ENCODE measurements at regions not wholly inside any gene's neighbourhood (a gene's known extent, or its start where the extent isn't known, plus 50 kb on each side); places are given as distances from the start of the nearest gene placed in this dataset.

GRCh38 chr4:180766944-180767729, 1476.1 kb upstream of the TENM3 start:
- H3K9me3 ChIP-seq (ENCODE audit: control insufficient read depth in 3 of 3, low read length in 3 of 3): no peaks in the 10 kb centered on the region
- no peaks in the 10 kb centered on the region for H3K4me1 ChIP-seq (ENCODE audit: control insufficient read depth in 3 of 3, insufficient read depth in 3 of 3, low read length in 3 of 3)
- H3K36me3 ChIP-seq (ENCODE audit: control insufficient read depth in 3 of 3, insufficient read depth in 3 of 3, low read length in 3 of 3): no peaks in the 10 kb centered on the region
- H3K9ac ChIP-seq (ENCODE audit: low read depth in 1 of 3, low read length in 3 of 3): no peak overlapping the region
- no peak overlapping the region for H3K27ac ChIP-seq (ENCODE audit: low read depth, low read length)
- H3K4me3 ChIP-seq (ENCODE audit: low read length in 3 of 3): no peak overlapping the region
- H3K27me3 ChIP-seq (ENCODE audit: control insufficient read depth in 3 of 3, insufficient read depth in 3 of 3, low read length in 3 of 3): no peaks in the 10 kb centered on the region

DNA sequence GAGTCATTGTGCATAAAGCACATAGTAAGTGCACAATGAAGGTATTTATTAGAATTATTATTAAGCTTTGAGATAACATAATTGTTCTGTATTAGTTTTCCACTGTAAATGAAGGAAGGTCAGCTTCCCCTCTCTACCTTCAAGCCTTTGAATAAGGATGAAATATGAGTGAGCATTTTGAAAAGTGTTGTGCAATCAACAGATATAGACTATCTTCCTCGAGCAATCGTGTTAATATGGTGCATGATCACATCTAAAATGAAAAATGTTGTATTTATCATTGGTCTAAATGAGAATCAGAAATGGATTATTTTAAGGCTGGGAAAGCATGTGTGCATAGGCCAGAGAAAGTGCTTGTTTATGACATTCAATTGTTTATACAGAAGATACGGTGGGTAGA, 1474.6 kb upstream of the TENM3 start:
- no peak overlapping the region for H3K27ac ChIP-seq (ENCODE audit: low read depth, low read length)
- no peaks in the 10 kb centered on the region for H3K36me3 ChIP-seq (ENCODE audit: control insufficient read depth in 3 of 3, insufficient read depth in 3 of 3, low read length in 3 of 3)
- H3K4me1 ChIP-seq (ENCODE audit: control insufficient read depth in 3 of 3, insufficient read depth in 3 of 3, low read length in 3 of 3): no peaks in the 10 kb centered on the region
- H3K9me3 ChIP-seq (ENCODE audit: control insufficient read depth in 3 of 3, low read length in 3 of 3): no peaks in the 10 kb centered on the region
- H3K4me3 ChIP-seq (ENCODE audit: low read length in 3 of 3): no peak overlapping the region
- no peak overlapping the region for H3K9ac ChIP-seq (ENCODE audit: low read depth in 1 of 3, low read length in 3 of 3)
- no peaks in the 10 kb centered on the region for H3K27me3 ChIP-seq (ENCODE audit: control insufficient read depth in 3 of 3, insufficient read depth in 3 of 3, low read length in 3 of 3)

DNA sequence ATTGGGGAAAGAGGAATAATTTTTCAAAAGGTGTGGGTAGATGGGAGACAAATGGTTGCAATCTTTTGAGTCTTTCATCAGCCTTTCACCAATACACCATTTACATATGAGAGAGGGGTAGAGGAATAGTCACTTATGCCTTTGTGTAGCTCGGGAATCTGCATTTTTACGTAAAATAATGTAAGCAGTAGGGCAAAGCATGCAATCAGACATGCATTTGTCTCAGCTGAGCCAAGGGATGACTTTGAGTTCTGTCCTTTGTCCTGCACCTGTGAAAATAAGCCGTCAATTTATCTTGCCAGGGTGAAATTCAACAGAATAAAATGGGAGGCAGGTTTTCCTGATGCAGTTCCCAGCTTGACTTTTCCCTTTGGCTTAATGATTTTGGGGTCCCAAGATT, 1473.4 kb upstream of the TENM3 start:
- Histone ChIP-seq H3K4me1 (ENCODE audit: control insufficient read depth in 3 of 3, insufficient read depth in 3 of 3, low read length in 3 of 3) (no peaks in the 10 kb centered on the region), H3K27me3 (ENCODE audit: control insufficient read depth in 3 of 3, insufficient read depth in 3 of 3, low read length in 3 of 3) (no peaks in the 10 kb centered on the region), H3K36me3 (ENCODE audit: control insufficient read depth in 3 of 3, insufficient read depth in 3 of 3, low read length in 3 of 3) (no peaks in the 10 kb centered on the region), H3K27ac (ENCODE audit: low read depth, low read length) (no peak overlapping the region), H3K9ac (ENCODE audit: low read depth in 1 of 3, low read length in 3 of 3) (no peak overlapping the region), H3K4me3 (ENCODE audit: low read length in 3 of 3) (no peak overlapping the region), H3K9me3 (ENCODE audit: control insufficient read depth in 3 of 3, low read length in 3 of 3) (no peaks in the 10 kb centered on the region)

GRCh38 chr4:180770265-180770664, 1472.9 kb upstream of the TENM3 start:
- Histone ChIP-seq H3K27me3 (ENCODE audit: control insufficient read depth in 3 of 3, insufficient read depth in 3 of 3, low read length in 3 of 3) (no peaks in the 10 kb centered on the region), H3K27ac (ENCODE audit: low read depth, low read length) (no peak overlapping the region), H3K4me3 (ENCODE audit: low read length in 3 of 3) (no peak overlapping the region)

DNA sequence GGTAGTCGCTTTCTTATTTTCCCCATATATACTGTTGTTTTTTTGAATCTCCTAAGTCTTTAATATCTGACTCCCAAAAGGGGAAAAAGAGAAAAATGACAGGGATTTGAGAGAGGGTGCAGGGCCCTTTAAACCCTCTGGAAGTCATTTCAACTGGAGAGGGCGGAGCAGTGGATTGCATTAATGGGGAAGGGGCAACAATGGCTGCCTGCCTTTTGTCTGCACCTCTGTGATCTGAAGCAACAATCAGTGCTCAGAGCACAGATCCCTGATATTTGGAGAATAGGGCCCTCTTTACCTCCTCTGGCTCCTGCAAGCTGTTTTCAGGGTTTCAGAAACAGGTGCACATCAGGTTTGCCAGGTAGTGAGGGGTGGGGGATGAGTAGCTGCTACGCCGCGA, 1458.3 kb upstream of the TENM3 start:
- Histone ChIP-seq H3K9me3 (ENCODE audit: control insufficient read depth in 3 of 3, low read length in 3 of 3) (no peaks in the 10 kb centered on the region), H3K4me1 (ENCODE audit: control insufficient read depth in 3 of 3, insufficient read depth in 3 of 3, low read length in 3 of 3) (no peaks in the 10 kb centered on the region), H3K27ac (ENCODE audit: low read depth, low read length) (no peak overlapping the region), H3K27me3 (ENCODE audit: control insufficient read depth in 3 of 3, insufficient read depth in 3 of 3, low read length in 3 of 3) (no peaks in the 10 kb centered on the region), H3K4me3 (ENCODE audit: low read length in 3 of 3) (no peak overlapping the region), H3K36me3 (ENCODE audit: control insufficient read depth in 3 of 3, insufficient read depth in 3 of 3, low read length in 3 of 3) (no peaks in the 10 kb centered on the region), H3K9ac (ENCODE audit: low read depth in 1 of 3, low read length in 3 of 3) (no peak overlapping the region)

More at GRCh38 chr4:180770265-180770664, 1472.9 kb upstream of the TENM3 start:
- Histone ChIP-seq H3K9me3 (ENCODE audit: control insufficient read depth in 3 of 3, low read length in 3 of 3) (no peaks in the 10 kb centered on the region), H3K9ac (ENCODE audit: low read depth in 1 of 3, low read length in 3 of 3) (no peak overlapping the region), H3K36me3 (ENCODE audit: control insufficient read depth in 3 of 3, insufficient read depth in 3 of 3, low read length in 3 of 3) (no peaks in the 10 kb centered on the region), H3K4me1 (ENCODE audit: control insufficient read depth in 3 of 3, insufficient read depth in 3 of 3, low read length in 3 of 3) (no peaks in the 10 kb centered on the region)

GRCh38 chr4:180788729-180789128, 1454.5 kb upstream of the TENM3 start:
- Histone ChIP-seq H3K9ac (ENCODE audit: low read depth in 1 of 3, low read length in 3 of 3) (no peak overlapping the region), H3K27ac (ENCODE audit: low read depth, low read length) (no peak overlapping the region), H3K36me3 (ENCODE audit: control insufficient read depth in 3 of 3, insufficient read depth in 3 of 3, low read length in 3 of 3) (no peaks in the 10 kb centered on the region), H3K27me3 (ENCODE audit: control insufficient read depth in 3 of 3, insufficient read depth in 3 of 3, low read length in 3 of 3) (no peaks in the 10 kb centered on the region), H3K4me1 (ENCODE audit: control insufficient read depth in 3 of 3, insufficient read depth in 3 of 3, low read length in 3 of 3) (no peaks in the 10 kb centered on the region), H3K4me3 (ENCODE audit: low read length in 3 of 3) (no peak overlapping the region), H3K9me3 (ENCODE audit: control insufficient read depth in 3 of 3, low read length in 3 of 3) (no peaks in the 10 kb centered on the region)

DNA sequence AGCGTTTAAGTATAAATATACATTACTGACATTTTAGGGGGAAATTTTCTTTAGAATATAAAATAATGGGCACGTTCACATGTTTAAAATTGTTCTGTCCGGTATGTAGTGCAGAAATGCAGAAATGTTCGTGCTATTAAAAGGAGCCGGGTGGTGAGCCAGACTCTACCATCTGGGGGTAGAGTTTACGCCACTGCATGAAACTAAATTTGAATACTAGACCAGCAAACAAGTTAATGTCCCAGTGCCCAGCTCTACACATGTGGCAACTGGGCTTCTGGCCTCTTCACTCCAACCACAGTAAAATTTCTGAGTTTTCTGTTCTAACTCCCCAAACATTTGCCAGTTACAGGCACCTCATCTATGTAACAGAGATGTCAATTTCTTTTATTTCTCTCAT, 1453.3 kb upstream of the TENM3 start:
- no peaks in the 10 kb centered on the region for H3K4me1 ChIP-seq (ENCODE audit: control insufficient read depth in 3 of 3, insufficient read depth in 3 of 3, low read length in 3 of 3)
- no peaks in the 10 kb centered on the region for H3K9me3 ChIP-seq (ENCODE audit: control insufficient read depth in 3 of 3, low read length in 3 of 3)
- no peak overlapping the region for H3K9ac ChIP-seq (ENCODE audit: low read depth in 1 of 3, low read length in 3 of 3)
- no peak overlapping the region for H3K4me3 ChIP-seq (ENCODE audit: low read length in 3 of 3)
- no peaks in the 10 kb centered on the region for H3K36me3 ChIP-seq (ENCODE audit: control insufficient read depth in 3 of 3, insufficient read depth in 3 of 3, low read length in 3 of 3)
- no peak overlapping the region for H3K27ac ChIP-seq (ENCODE audit: low read depth, low read length)
- H3K27me3 ChIP-seq (ENCODE audit: control insufficient read depth in 3 of 3, insufficient read depth in 3 of 3, low read length in 3 of 3): no peaks in the 10 kb centered on the region

DNA sequence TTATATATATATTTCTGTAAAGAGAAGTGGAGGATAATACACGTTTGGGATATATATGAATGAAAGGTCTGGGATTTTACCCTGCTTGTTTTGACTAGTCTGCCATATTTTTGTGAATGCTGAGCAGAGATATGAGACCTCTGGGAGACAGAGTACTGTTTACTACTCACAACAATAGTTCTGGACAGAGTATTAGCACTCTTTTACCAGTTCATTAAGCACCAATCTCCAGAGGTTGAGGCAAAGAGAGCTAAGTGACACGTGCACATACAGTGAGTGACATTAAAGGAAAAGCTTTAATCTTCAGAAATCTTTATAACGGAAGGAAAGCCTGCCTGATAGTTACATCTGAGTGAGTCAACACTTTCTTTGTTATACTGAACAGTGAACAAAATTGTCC, 1452.7 kb upstream of the TENM3 start:
- no peaks in the 10 kb centered on the region for H3K4me1 ChIP-seq (ENCODE audit: control insufficient read depth in 3 of 3, insufficient read depth in 3 of 3, low read length in 3 of 3)
- no peaks in the 10 kb centered on the region for H3K36me3 ChIP-seq (ENCODE audit: control insufficient read depth in 3 of 3, insufficient read depth in 3 of 3, low read length in 3 of 3)
- no peak overlapping the region for H3K27ac ChIP-seq (ENCODE audit: low read depth, low read length)
- no peak overlapping the region for H3K4me3 ChIP-seq (ENCODE audit: low read length in 3 of 3)
- no peaks in the 10 kb centered on the region for H3K27me3 ChIP-seq (ENCODE audit: control insufficient read depth in 3 of 3, insufficient read depth in 3 of 3, low read length in 3 of 3)
- no peak overlapping the region for H3K9ac ChIP-seq (ENCODE audit: low read depth in 1 of 3, low read length in 3 of 3)
- no peaks in the 10 kb centered on the region for H3K9me3 ChIP-seq (ENCODE audit: control insufficient read depth in 3 of 3, low read length in 3 of 3)

GRCh38 chr4:180792541-180792940, 1450.7 kb upstream of the TENM3 start:
- Histone ChIP-seq H3K36me3 (ENCODE audit: control insufficient read depth in 3 of 3, insufficient read depth in 3 of 3, low read length in 3 of 3) (no peaks in the 10 kb centered on the region), H3K9me3 (ENCODE audit: control insufficient read depth in 3 of 3, low read length in 3 of 3) (peaks cover 0 to 2% (median 0%) of the 10 kb centered on the region in 3 donors), H3K4me3 (ENCODE audit: low read length in 3 of 3) (no peak overlapping the region), H3K9ac (ENCODE audit: low read depth in 1 of 3, low read length in 3 of 3) (no peak overlapping the region), H3K4me1 (ENCODE audit: control insufficient read depth in 3 of 3, insufficient read depth in 3 of 3, low read length in 3 of 3) (no peaks in the 10 kb centered on the region), H3K27me3 (ENCODE audit: control insufficient read depth in 3 of 3, insufficient read depth in 3 of 3, low read length in 3 of 3) (no peaks in the 10 kb centered on the region), H3K27ac (ENCODE audit: low read depth, low read length) (no peak overlapping the region)

DNA sequence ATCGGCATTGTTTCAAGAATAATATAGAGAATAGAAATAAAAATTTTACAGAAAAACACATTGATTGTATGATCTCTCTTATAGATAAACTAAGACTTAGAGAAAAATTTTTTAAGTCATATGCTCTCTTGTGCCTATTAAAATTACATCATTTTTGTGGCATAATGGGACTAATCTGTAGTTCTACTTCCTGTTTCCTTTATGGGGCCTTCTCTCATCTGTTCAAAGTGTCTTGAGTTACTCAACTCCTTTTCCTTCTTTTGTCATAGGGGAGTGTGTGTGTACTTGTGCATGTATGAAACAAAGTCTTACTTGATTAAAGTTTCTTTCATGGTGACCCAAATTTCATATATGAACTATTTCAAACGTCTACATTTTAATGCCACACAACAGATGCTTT, 1448.9 kb upstream of the TENM3 start:
- Histone ChIP-seq H3K4me3 (ENCODE audit: low read length in 3 of 3) (no peak overlapping the region), H3K36me3 (ENCODE audit: control insufficient read depth in 3 of 3, insufficient read depth in 3 of 3, low read length in 3 of 3) (no peaks in the 10 kb centered on the region), H3K27me3 (ENCODE audit: control insufficient read depth in 3 of 3, insufficient read depth in 3 of 3, low read length in 3 of 3) (no peaks in the 10 kb centered on the region), H3K4me1 (ENCODE audit: control insufficient read depth in 3 of 3, insufficient read depth in 3 of 3, low read length in 3 of 3) (no peaks in the 10 kb centered on the region), H3K27ac (ENCODE audit: low read depth, low read length) (no peak overlapping the region), H3K9ac (ENCODE audit: low read depth in 1 of 3, low read length in 3 of 3) (no peak overlapping the region), H3K9me3 (ENCODE audit: control insufficient read depth in 3 of 3, low read length in 3 of 3) (peaks cover 0 to 2% (median 0%) of the 10 kb centered on the region in 3 donors)

All from skeletal muscle tissue (tissue), 3 donors.